Tibial nerve (tissue), 4 donors: ENCODE measurements at regions not wholly inside any gene's neighbourhood (a gene's known extent, or its start where the extent isn't known, plus 50 kb on each side); places are given as distances from the start of the nearest gene placed in this dataset.

Experiments used
- CTCF ChIP-seq, 5 experiments: fragments of 200-600 bp in 3 of 5; fragments of 450-650 bp in 2 of 5; sonication (generic) in 3 of 5; IDR thresholded peaks; one replicate each; pipeline ENCODE4 v1.5.1; 2016 to 2019; ENCODE audit warnings: antibody characterized with exemption in 5 of 5, mild to moderate bottlenecking in 3 of 5, moderate library complexity in 2 of 5
- EP300 ChIP-seq, 2 donors: sonication (generic); formaldehyde crosslinking; IDR thresholded peaks; one replicate each; pipeline ENCODE4 v1.6.1; 2017; ENCODE audit warnings: antibody characterized with exemption in 2 of 2, mild to moderate bottlenecking in 1 of 2
- POLR2A ChIP-seq, 2 donors: fragments of 450-650 bp; IDR thresholded peaks; one replicate each; pipeline ENCODE4 v1.6.1; 2017; ENCODE audit warnings: antibody characterized with exemption in 2 of 2, mild to moderate bottlenecking in 2 of 2, moderate library complexity in 2 of 2

GRCh38 chr9:89725271-89725670 lies 120.5 kb downstream of the GADD45G start:
- TF ChIP-seq CTCF (IDR thresholded peaks at IDR 0.05): no peak
- no peak for TF ChIP-seq POLR2A (IDR thresholded peaks at IDR 0.05)
- TF ChIP-seq EP300 (IDR thresholded peaks at IDR 0.05): no peak
